Transverse colon (tissue), 4 donors: ENCODE measurements at regions not wholly inside any gene's neighbourhood (a gene's known extent, or its start where the extent isn't known, plus 50 kb on each side); places are given as distances from the start of the nearest gene placed in this dataset.

ENCODE experiments used
- DNase-seq: peaks from one replicate; pipeline ENCODE4 v3.0.0-alpha.2; 2019
- H3K27ac ChIP-seq, 4 donors: fragments of 200-600 bp; sonication (generic); 2 replicates each; pipeline ENCODE4 v1.5.1; 2016 to 2018; ENCODE audit warnings: inconsistent platforms in 4 of 4
- H3K27me3 ChIP-seq: fragments of 200-600 bp; sonication (generic); 2 replicates; pipeline ENCODE4 v1.5.1; 2017; ENCODE audit warnings: inconsistent platforms
- H3K36me3 ChIP-seq, 4 donors: fragments of 200-600 bp; sonication (generic); 2 replicates each; pipeline ENCODE4 v1.5.1; 2017 to 2019; ENCODE audit warnings: inconsistent platforms in 4 of 4
- H3K4me1 ChIP-seq, 4 donors: fragments of 200-600 bp; sonication (generic); 2 replicates each; pipeline ENCODE4 v1.5.1; 2017 to 2020; ENCODE audit warnings: inconsistent platforms in 4 of 4
- H3K4me3 ChIP-seq, 4 donors: fragments of 200-600 bp; sonication (generic); 1 replicate in 1 of 4; 2 replicates in 3 of 4; pipeline versions ENCODE4 v1.5.1 to v1.6.1; 2017 to 2019; ENCODE audit warnings: inconsistent platforms in 4 of 4
- H3K9me3 ChIP-seq, 2 donors: fragments of 200-600 bp; sonication (generic); 2 replicates each; pipeline ENCODE4 v1.5.1; 2017 to 2019; ENCODE audit warnings: inconsistent platforms in 2 of 2
- CTCF ChIP-seq, 5 experiments: fragments of 200-600 bp in 3 of 5; fragments of 450-650 bp in 2 of 5; sonication (generic) in 3 of 5; IDR thresholded peaks; 1 replicate in 2 of 5; 2 replicates in 3 of 5; pipeline ENCODE4 v1.5.1; 2016 to 2017; ENCODE audit warnings: antibody characterized with exemption in 5 of 5, inconsistent platforms in 3 of 5, mild to moderate bottlenecking in 2 of 5, moderate library complexity in 1 of 5
- EP300 ChIP-seq: sonication (generic); formaldehyde crosslinking; IDR thresholded peaks from one replicate; pipeline ENCODE4 v1.6.1; 2017; ENCODE audit warnings: antibody characterized with exemption, low read depth
- POLR2A ChIP-seq: fragments of 450-650 bp; IDR thresholded peaks from one replicate; pipeline ENCODE4 v1.6.1; 2016; ENCODE audit warnings: antibody characterized with exemption, mild to moderate bottlenecking, moderate library complexity
- POLR2AphosphoS5 ChIP-seq, 3 donors: sonication (generic); formaldehyde crosslinking; IDR thresholded peaks; one replicate each; pipeline ENCODE4 v1.6.1; 2016; ENCODE audit warnings: antibody characterized with exemption in 3 of 3
- WGBS, 2 donors: methylation state at CpG; one replicate each; pipeline ENCODE4 v1.1.5; 2018; ENCODE audit warnings: low coverage in 1 of 2; 5-methylcytosine and 5-hydroxymethylcytosine counted together
- in situ Hi-C, 4 donors: fragments of 200-750 bp; cut with MboI; loops; one replicate each; pipeline versions ENCODE4 v1.15.0 to v1.15.1; 2017; ENCODE audit warnings: low sequenced_read_pairs in 3 of 4, low pct_ligation_motif_present in 1 of 4, low pct_unique_long_range_greater_than_20kb in 1 of 4
- intact Hi-C: fragments of 100-400 bp; cut with DNase I; formaldehyde crosslinking; loops from one replicate; pipeline ENCODE4 v1.15.1; 2023; ENCODE audit warnings: low total_unique reads

- TF ChIP-seq POLR2A (no peak), POLR2AphosphoS5 (IDR thresholded peaks at IDR 0.05) (no peak), CTCF (IDR thresholded peaks at IDR 0.05) (no peak), EP300 (no peak)
- no peaks in the 10 kb centered on the region for H3K27me3 ChIP-seq
These were observed 214.9 kb downstream of the IL20RB start for GRCh38 chr3:137172728-137173127.

GRCh38 chr3:137174514-137174913 is 216.7 kb downstream of the IL20RB start:
- Histone ChIP-seq H3K4me3 (no peak overlapping the region), H3K4me1 (no peaks in the 10 kb centered on the region), H3K27ac (no peak overlapping the region), H3K9me3 (no peaks in the 10 kb centered on the region), H3K36me3 (no peaks in the 10 kb centered on the region), H3K27me3 (no peaks in the 10 kb centered on the region)
- DNase-seq = no peak
- intact Hi-C loops = no loop called here
- no peak for TF ChIP-seq POLR2A
- no peak for TF ChIP-seq CTCF (IDR thresholded peaks at IDR 0.05)
- TF ChIP-seq POLR2AphosphoS5 (IDR thresholded peaks at IDR 0.05) = no peak
- in situ Hi-C loops = no loop called here
- 74% methylated on average over 2 of the region's 2 CpGs; no CpG with 5 or more reads in 1 of the 2 donors for WGBS, 2 donors

More at GRCh38 chr3:137172728-137173127, 214.9 kb downstream of the IL20RB start:
- Histone ChIP-seq H3K4me1 (no peaks in the 10 kb centered on the region), H3K9me3 (no peaks in the 10 kb centered on the region), H3K36me3 (no peaks in the 10 kb centered on the region), H3K27ac (no peak overlapping the region), H3K4me3 (no peak overlapping the region)
- no peak for DNase-seq
- WGBS, 2 donors = 45 to 63% methylated on average over 1 of the region's 1 CpG
- intact Hi-C loops (no loop called here), in situ Hi-C loops (no loop called here)

- Histone ChIP-seq H3K4me3 (no peak overlapping the region), H3K36me3 (no peaks in the 10 kb centered on the region), H3K27ac (no peak overlapping the region), H3K9me3 (peaks cover 0 to 4% of the 10 kb centered on the region in 2 donors), H3K4me1 (no peaks in the 10 kb centered on the region), H3K27me3 (no peaks in the 10 kb centered on the region)
- no peak for DNase-seq
- intact Hi-C loops (no loop called here), in situ Hi-C loops (no loop called here)
- TF ChIP-seq EP300 (no peak), POLR2A (no peak), POLR2AphosphoS5 (IDR thresholded peaks at IDR 0.05) (no peak), CTCF (IDR thresholded peaks at IDR 0.05) (no peak)
- WGBS, 2 donors = 90 to 92% methylated on average over 2 of the region's 2 CpGs
These were observed 222.4 kb downstream of the IL20RB start for GRCh38 chr3:137180220-137180619.

- Histone ChIP-seq H3K9me3 (no peaks in the 10 kb centered on the region), H3K4me1 (no peaks in the 10 kb centered on the region), H3K4me3 (no peak overlapping the region), H3K27ac (no peak overlapping the region), H3K36me3 (no peaks in the 10 kb centered on the region), H3K27me3 (no peaks in the 10 kb centered on the region)
- intact Hi-C loops (no loop called here), in situ Hi-C loops (no loop called here)
- WGBS, 2 donors = 28 to 73% methylated on average over 2 to 6 of the region's 6 CpGs
- no peak for DNase-seq
- TF ChIP-seq CTCF (IDR thresholded peaks at IDR 0.05) (no peak), POLR2A (no peak), POLR2AphosphoS5 (IDR thresholded peaks at IDR 0.05) (no peak), EP300 (no peak)
These were observed 233.5 kb downstream of the IL20RB start for GRCh38 chr3:137191133-137191923.
